NCI-H2171 (cell line): ENCODE measurements at regions not wholly inside any gene's neighbourhood (a gene's known extent, or its start where the extent isn't known, plus 50 kb on each side); places are given as distances from the start of the nearest gene placed in this dataset.

Experiments
- DNase-seq: peaks from one replicate; lab custom pipeline; 2025; lab: John Stamatoyannopoulos, UW

DNA sequence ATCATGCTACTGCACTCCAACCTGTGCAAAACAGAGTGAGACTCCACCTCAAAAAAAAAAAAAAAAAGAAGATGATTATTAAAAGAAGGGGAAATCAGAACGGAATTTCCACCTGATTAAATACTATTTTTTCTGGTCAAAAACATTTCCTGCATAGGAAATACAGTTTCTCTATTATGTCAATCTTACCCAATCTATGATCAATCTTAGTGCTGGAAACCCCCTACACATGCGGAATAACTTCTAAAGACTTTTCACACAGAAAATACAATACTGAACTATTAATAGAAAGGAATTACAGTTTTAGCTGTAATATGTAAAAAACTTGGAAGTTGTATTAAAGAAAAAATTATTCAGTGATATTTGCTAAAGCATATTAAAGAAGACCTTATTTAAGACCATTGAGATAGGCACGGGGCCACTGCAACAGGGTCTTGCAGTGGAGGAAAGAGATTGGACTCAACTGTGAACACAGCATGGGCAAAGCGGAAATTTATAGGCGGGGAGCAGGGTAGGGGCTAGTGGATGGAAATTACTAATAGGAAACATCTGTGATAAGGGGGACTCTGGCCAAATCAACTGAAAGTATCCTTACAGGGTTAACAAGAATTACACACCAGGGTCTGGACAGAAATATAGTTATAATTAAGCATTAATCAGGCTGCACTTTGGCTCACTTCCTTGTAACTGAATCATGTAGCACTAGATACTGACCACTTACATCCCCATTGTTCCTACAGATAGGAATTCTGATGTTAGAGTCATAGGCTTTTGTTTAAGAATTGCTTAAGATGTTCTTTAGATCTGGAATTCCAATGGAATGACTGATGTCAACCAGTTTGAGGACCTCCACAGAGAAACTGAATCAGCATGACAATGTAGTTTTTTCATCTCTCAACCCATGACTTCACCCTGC is 411.5 kb upstream of the DDI1 start:
- DNase-seq: no peak

DNA sequence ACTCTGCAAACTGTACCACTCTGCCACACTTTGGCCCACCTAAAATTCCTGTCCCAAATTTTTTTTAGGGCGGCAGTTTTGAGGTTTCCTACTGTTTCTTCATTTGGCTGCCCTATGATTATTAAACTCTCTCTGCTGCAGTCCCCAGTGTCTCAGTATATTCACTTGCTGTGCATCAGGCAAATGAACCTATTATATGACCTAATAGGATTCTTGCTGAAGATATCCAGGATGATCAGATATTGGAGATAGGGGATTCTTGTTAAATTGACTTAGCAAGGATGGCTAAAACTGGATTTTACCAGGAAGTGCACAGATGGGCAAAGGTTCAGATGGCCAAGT is 410.8 kb upstream of the DDI1 start:
- no peak for DNase-seq

DNA sequence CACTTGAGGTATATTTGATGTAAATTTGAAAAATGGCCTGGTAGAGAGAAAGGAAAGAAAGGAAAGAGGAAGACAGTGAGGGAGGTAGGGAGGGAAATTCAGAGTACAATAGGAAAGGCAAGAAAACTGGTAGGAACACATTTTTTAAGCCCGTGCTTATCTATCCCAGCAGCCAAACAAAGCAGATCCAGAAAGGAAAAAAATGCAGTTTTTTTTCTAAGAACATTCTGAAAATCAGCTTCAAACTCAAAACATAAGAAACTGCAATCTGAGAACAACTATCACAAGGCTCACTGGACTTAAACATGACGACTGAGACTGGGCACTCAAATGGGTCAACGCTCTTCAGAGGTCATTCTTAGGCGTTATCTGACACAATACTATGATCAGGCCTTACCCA is 408.3 kb upstream of the DDI1 start:
- no peak for DNase-seq

DNA sequence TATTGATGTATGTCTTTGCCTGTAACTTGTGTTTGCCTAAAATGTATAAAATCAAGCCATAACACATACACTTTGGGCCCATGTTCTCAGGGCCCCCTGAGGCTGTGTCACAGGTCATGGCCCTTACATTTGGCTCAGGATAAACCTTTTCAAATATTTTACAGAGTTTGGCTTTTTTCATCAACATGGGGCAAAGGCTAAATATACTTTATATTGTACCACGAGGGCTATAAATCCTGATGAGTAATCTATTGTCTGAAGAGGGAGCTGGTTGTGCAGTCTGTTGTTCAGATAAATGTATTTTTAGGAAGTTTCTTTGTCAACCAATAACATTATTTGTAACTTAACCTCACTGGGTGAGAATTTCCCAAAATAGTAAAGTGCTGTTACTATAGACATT is 404.6 kb upstream of the DDI1 start:
- no peak for DNase-seq

DNA sequence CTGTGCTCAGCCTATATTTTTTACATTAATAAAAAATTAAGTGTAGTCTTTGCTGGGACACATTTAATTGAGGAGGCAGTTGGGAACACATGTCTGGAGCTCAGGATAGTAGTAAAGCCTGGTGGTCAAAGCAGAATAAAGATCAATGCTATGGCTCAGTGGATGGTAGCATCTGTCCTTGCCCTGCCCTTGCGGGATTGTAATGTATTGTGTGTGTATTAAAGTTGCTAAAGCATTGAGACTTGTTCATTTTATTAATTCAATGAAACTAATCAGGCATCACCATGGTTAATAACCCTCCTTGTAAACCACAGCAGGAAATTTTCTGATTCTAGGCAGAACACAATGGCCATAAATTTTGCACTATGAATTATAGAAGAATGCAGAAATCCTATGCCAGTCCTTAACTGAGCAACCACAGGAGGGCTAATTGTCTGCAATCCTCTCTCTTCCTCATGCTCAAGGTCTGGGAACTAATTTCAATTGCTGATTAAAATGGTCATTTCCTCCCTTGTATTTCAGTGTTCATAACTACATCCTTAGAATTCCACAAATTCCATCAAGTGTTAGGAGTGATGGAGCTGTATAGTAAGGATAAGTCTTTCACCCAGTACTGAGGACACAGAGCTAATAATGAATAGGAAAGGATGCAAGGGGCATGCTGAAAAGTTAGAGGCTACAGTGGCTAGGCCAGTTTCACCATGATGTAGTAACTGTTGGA is 403.2 kb upstream of the DDI1 start:
- DNase-seq: no peak

DNA sequence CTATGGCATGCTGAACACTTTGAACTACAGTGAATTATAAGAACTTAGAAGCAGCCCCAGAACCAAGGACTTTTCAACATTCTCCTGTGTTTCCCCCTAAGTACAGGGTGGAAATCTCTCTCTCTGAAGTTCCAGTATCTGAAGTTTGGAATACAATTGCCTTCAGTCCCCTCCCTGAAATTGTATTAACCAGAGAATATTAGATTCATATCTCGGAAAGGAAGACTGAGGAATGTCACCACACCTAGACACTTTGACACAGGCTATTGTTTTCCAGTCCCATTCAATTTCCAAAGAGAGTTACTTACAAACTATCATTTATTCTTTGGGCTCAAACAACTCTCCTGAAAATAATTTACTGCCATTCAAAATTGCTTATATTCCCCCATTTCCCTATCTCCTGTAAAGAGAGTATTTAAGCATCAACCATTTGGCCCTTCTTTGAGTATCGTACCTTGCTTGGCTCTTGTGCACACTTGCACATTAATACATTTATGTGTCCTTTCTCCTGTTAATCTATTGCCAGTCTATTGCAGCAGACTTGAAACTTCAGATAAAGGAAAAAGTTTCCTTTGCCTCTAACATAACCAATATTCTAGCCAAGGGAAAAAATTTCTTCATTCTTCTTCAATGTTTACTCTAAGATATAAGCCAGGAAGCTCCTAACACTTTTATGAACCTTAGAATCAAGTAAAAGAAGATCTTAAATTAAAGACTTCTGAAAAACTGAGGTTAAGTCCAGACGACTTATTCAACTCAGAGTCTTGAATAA is 402.4 kb upstream of the DDI1 start:
- DNase-seq: no peak

DNA sequence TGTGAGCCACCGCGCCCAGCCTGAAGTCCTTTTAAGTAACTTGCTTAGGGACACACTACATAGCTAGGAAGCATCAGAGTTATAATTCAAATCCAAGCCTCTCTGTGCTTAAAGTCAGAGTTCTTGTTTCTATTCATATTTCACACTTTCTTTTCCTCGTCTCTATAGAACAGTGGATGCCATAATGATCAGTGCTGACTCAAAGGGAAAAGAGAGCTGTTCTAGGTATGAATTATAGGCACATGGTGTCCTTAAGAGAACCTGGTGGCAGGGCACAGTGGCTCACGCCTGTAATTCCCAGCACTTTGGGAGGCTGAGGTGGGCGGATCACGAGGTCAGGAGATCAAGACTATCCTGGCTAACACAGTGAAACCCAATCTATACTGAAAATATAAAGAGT is 400.2 kb upstream of the DDI1 start:
- DNase-seq: no peak

DNA sequence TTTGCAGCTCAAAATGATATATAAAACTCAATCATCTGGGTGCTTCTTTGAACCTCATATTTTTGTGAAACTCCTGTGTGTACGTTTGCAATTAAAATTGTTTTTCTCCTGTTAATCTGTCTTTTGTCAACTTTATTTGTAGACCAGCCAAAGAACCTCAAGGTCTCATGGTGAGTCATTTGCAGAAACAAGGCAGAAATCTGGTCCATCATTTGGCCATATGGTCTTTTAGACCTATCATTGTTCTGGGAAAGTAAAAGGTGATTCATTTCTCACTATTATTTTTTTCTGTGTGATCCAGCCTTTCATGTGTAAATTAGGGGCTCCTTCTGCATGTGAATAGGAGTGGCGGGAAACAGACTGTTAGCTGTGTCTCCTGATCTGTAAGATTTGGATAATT is 399.1 kb upstream of the DDI1 start:
- DNase-seq: no peak

DNA sequence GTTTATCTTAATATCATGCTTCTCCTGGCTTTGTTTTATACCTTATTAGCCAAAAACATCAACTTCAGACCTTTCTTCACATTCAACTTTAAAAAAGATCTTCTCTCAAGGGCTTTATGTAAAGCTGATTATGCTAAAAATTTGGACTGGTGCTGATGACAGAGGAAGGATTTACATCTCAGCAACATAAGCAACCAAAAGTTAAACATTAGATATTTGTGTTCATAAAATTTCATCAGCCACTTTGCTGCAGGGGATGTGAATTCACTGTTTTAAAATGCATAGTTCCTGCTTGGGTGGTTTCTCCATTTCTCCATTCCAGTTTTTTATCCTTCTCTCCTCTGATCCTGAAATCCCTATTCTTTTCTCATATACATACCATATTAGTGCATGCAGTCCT is 398.6 kb upstream of the DDI1 start:
- no peak for DNase-seq

DNA sequence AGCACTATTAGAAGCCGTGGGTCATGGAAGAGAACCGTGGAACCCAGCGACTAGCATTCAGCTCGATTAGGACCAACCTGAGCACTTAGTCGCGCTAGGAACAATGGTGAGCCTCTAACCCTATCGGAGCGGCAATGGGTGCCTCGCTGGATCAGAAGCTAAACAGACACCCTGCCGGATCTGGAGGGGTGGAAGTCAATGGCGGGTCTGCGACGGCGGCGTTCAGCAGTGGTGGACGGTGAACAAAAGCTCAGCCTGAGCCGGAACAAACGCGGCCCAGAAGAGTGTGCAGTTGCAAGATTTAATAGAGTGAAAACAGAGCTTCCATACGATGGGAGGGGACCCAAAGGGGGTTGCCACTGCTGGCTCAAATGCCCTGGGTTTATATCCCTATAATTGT is 391.8 kb upstream of the DDI1 start:
- no peak for DNase-seq

DNA sequence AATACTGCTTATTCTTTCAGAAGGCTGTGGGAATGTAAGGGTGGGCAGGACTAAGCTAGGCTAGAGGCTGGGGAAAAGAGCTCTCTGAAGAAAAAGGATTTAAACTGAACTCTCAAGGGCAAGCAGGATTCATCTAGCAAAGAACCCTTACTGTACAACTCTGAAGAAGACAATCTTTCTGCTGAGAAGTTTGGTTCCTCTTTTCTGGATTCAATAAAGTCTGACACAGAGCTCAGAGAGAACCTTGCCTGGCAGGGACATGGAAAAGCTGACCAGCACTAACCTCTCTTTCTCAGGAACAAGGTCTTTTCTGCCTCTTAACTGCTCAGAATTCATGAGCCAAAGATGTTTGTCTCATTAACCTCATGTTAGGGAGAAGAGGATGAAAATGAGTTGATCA is 388.4 kb upstream of the DDI1 start:
- DNase-seq: no peak

DNA sequence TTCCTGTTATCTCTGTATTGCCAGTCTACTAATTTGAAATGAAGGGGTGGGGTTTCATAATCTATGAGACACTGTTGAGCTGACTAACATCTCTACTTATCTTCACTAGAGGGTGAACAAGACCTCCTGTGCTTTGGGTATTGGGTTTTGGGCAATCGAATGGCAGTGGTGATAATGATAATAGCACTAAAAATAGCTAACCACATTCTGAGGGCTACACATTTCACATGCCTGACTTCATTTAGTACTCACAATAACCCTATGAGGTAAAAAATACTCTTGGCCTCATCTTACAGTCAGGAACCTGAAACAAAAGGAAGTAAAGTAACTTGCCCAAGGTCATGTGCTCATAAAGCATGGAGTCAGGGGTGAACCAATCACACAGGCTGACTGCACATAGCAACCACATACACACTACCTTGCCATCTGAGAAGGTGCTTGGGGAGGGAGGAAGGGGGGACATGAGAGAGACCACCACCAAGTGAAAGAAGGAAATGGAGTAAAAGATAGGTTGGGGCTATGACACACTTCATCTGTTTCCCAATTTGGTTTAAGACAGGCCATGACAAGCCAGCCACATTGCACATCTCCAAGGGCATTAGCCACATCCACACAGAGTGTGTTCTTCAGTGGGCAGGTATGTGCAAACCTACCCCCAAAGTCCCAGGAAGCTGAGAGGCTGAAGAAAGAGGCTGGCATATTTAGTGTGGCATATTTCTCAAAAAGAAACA is 387.6 kb upstream of the DDI1 start:
- no peak for DNase-seq

DNA sequence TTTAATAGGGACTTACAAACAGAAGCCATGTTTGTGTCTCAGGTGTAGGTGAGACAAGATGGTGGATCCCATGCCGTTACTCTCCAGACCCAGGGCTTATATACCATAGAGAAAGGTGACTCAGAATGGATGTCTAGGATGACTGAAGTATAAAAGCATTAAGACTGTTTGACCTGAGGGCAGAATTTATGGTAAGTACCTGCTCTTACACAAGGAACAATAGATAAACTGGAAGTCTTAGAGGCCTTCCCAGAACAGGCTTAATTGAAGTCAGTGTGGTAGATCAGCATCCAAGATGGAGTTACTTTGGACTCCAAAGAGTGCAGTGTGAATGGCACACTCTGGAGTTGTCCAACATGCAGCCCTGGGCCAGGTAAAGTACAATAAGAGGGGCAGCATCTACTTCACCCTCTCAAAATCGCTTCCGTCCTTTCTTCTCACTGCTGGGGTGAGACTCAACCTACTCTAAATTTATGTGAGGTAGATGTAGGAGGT is 387.0 kb upstream of the DDI1 start:
- no peak for DNase-seq

DNA sequence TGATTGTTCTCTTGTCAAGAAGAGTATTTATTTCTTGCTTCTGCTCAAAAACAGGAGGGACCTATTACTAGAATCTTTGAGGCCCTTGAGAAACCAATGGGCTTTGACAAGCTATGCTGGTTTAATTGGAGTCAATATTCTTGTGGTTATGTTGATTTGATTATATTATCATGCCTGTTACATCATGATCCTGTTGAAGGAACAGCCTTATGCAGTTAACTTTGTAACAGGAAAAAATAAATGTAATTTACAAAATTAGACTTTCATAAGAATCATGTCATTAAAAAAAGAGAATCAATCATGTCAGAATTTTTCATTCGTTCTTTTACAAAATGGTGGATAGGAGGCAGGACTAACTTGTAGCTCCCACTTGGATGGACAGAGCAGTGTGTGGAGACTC is 386.1 kb upstream of the DDI1 start:
- DNase-seq: no peak

DNA sequence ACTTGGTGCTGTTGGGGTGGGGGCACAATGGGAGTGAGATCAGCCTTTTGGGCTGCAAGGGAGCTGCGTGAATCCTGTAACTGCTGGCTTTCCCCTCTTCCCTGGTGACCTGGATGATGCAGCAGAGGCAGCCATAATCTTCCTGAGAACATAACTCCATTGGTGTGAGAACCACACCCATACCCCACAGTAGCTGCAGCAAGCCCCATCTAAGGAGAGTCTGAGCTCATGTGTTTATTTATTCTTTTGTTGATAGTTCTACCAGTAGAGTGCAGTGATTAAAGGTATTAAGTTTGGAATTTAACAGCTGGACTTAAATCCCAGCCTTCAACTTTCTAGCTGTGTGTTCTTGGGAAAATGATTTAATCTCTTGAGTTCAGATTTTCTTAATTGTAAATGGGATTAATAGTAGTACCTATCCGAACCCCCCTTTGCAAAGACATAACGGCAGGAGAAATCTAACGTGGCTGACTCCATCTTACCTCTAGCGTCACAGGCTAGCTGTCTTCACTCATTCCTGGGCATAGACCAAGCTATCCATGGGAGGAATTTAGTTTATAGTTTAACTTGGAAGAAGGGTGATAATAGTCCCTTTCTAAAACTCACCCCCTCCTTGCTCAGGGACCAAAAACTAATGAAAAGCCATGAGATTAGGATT is 385.0 kb upstream of the DDI1 start:
- DNase-seq: no peak

DNA sequence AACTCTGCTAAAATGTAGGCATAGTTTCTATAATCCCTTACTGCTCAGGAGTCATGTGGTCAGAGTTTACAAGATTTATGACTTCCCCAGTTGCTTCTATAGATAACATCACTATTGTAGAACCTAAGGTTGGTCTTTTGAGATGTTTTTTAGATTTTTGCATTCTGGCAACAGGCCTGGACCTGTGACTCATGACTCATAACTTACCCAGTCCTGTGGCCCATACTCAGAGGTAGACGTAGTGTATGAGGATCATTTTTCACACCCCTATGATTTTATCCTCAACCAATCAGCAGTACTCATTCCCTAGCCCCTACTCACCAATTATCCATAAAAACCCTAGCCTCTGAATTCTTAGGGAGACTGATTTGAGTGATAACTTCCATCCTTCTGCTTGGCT is 384.4 kb upstream of the DDI1 start:
- DNase-seq: no peak

DNA sequence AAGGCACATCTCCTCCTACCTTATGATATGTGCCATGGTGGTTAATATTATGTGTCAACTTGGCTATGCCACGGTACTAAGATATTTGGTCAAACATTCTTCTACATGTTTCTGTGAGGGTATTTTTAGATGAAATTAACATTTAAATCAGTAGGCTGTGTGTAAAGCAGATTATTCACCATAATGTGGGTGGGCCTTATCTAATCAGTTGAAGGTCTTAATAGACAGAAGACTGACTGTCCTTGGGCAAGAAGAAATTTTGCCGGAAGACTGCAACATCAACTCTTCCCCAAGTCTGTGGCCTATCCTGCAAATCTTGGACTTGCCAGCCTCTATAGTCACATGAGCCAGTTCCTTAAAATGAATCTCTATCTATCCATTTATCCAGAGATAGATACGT is 380.1 kb upstream of the DDI1 start:
- DNase-seq: no peak

DNA sequence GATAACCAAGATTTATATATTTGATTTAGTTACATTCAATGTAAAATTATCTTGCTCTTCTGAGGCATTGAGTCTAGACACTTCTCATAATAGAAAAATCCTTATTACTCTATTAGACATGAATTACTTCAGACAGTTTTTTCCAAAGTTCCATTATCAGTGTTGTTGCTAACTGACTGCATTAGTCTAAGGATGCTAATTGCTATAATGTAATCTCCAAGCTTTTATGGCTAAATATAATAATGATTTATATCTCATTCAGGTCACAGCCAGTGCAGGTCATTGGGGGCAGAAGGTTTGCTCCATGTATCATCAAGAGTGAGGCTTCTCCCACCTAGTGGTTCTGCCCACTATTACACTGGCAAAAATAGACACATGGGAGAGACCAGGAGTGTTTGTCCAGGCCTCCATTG is 377.2 kb upstream of the DDI1 start:
- no peak for DNase-seq

DNA sequence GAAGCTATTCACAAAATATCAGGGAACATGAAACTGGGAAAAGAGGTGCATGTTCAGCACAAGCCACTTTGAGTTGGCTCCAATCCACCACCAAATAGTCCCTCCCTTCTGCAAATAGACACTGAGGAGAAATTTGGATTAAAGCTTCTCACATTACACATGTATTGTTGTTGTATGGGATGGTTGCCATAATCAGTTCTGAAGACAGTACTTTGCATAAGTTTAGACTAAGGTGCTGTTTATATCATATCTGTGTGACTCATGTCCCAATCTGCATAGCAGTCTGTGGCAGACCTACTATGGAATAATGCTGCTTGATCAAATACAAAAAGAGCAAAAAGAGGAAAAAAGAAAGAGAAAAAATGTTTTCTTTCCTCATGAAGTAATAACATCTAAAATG is 376.7 kb upstream of the DDI1 start:
- DNase-seq: no peak

DNA sequence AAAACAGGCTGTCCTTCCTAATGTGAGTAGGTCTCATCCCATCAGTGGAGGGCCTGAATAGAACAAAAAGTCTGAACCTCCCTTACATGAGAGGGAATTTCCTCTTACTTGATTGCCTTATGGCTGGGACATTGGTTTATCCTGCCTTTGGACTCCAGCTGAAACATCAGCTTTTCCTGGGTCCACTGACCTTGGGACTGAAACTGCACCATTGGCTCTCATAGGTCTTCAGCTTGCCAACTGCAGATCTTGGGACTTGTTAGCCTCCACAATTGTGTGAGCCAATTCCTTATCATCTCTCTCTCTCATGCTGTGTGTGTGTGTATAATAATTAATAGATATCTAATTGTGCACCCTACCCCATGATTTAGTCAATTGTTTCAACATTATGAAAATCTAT is 375.3 kb upstream of the DDI1 start:
- no peak for DNase-seq

DNA sequence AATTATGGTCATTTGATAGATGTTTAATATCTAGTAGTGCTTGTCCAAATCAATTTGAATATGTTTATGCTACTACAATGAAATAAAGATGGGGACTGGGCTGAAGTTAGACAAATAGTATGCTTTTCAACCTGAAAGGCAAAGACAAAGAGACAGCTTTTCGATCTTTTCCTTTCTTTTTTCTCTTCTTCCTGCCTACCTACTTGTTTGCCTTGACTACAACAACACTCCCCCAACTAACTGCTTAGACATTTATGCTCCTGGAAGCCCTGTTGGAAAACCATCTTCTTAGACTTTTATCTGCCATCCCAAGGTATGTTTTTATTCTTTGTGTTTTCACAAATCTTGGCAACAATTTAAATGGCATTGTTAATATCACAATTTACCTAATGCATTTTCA is 374.4 kb upstream of the DDI1 start:
- no peak for DNase-seq

DNA sequence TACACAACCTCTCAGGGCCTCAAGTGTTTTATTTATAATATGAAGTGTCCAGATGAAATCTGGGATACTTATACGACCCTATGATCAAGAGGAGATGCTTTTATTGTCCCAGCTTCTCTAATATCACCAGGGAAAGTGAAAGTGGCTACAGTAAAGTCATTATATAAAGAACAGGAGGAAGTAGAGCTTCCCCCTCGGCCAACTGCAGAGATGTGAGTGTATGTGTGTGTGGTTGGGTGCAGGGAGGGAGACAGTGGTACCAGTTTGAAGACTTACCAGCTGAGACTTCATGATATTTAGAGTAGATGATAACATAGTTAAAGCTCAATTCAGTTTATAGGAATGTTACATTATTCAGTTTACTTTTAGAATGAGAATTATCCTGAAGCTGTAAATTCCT is 373.6 kb upstream of the DDI1 start:
- DNase-seq: no peak
